ES-I3 (cell line): ENCODE measurements at regions not wholly inside any gene's neighbourhood (a gene's known extent, or its start where the extent isn't known, plus 50 kb on each side); places are given as distances from the start of the nearest gene placed in this dataset.

Experiments used
- H3K36me3 ChIP-seq: 2 replicates; pipeline ENCODE4 v1.6.1; 2013; ENCODE audit warnings: mild to moderate bottlenecking, low read length, control low read depth, moderate library complexity; ENCODE audit not compliant: insufficient read depth
- H3K4me1 ChIP-seq: 2 replicates; pipeline ENCODE4 v1.6.1; 2013; ENCODE audit warnings: mild to moderate bottlenecking, control low read depth, low read length; ENCODE audit not compliant: insufficient read depth
- H3K9ac ChIP-seq: 2 replicates; pipeline ENCODE4 v1.6.1; 2013; ENCODE audit warnings: low read depth, mild to moderate bottlenecking, low read length, moderate library complexity
- H3K9me3 ChIP-seq: 2 replicates; pipeline ENCODE4 v1.6.1; 2013; ENCODE audit warnings: mild to moderate bottlenecking, low read length, moderate library complexity; ENCODE audit not compliant: control insufficient read depth, insufficient read depth

GRCh38 chr9:14560194-14560593, 133.0 kb downstream of the ZDHHC21 start:
- no peaks in the 10 kb centered on the region for H3K9me3 ChIP-seq
- H3K36me3 ChIP-seq, result no peaks in the 10 kb centered on the region
- no peak overlapping the region for H3K9ac ChIP-seq
- H3K4me1 ChIP-seq, result peaks cover 5% of the 10 kb centered on the region; the same call in 1 of the 2 replicates

GRCh38 chr9:14554886-14555285, 138.3 kb downstream of the ZDHHC21 start:
- H3K4me1 ChIP-seq, result no peaks in the 10 kb centered on the region
- H3K9ac ChIP-seq, result no peak overlapping the region
- H3K9me3 ChIP-seq, result no peaks in the 10 kb centered on the region
- H3K36me3 ChIP-seq, result no peaks in the 10 kb centered on the region

GRCh38 chr9:14547245-14548060, 145.8 kb downstream of the ZDHHC21 start:
- H3K9me3 ChIP-seq, result peaks cover 6% of the 10 kb centered on the region; the same call in 1 of the 2 replicates
- no peaks in the 10 kb centered on the region for H3K36me3 ChIP-seq
- peak overlapping the region; percentile 10; the same call in 1 of the 2 replicates for H3K9ac ChIP-seq
- peaks cover 16% of the 10 kb centered on the region for H3K4me1 ChIP-seq

GRCh38 chr9:14546693-14547092, 146.5 kb downstream of the ZDHHC21 start:
- Histone ChIP-seq H3K36me3 (no peaks in the 10 kb centered on the region), H3K9me3 (peaks cover 6% of the 10 kb centered on the region; the same call in 1 of the 2 replicates), H3K9ac (no peak overlapping the region), H3K4me1 (peaks cover 20% of the 10 kb centered on the region)

DNA sequence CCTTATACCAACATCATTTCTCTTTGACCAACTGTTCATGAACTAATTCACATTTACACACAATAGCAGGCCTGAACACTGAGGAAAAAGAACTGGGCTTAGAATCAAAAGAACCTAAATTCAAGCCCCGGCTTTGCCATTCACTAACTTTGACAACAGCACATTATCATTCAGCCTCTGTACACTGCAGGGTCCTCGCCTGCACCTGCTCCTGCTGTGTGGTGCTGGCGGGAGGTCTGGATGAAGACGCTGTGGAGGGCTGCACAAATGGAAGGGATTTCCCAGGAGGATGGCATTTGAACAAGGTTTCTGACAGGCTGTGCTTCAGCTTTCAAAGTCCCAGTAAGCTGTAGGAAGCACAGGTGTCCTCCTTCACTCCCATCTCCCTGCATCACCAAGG, 151.2 kb downstream of the ZDHHC21 start:
- peaks cover 13% of the 10 kb centered on the region for H3K4me1 ChIP-seq
- no peaks in the 10 kb centered on the region for H3K36me3 ChIP-seq
- H3K9ac ChIP-seq, result no peak overlapping the region
- peaks cover 3% of the 10 kb centered on the region; the same call in 1 of the 2 replicates for H3K9me3 ChIP-seq

DNA sequence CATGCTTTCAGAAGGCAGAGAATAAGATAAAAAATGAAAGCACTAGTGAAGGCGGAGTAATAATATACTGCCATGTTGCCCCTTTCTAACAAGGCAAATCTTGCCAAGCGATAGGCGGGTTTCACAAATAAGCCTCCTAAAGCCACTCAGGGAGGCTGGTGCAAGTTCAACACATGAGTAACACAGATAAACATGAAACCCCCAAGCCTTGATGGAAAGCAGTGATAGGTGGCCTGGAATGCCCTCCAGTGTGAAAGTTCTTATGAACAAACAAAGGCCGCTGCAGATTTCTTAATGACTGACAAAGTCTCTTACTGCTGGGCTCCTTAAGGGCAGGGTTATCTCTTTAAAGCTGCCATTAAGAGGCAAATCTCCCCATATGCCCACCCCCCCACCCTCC, 154.7 kb downstream of the ZDHHC21 start:
- Histone ChIP-seq H3K9ac (no peak overlapping the region), H3K4me1 (peaks cover 15% of the 10 kb centered on the region), H3K9me3 (no peaks in the 10 kb centered on the region), H3K36me3 (no peaks in the 10 kb centered on the region)

DNA sequence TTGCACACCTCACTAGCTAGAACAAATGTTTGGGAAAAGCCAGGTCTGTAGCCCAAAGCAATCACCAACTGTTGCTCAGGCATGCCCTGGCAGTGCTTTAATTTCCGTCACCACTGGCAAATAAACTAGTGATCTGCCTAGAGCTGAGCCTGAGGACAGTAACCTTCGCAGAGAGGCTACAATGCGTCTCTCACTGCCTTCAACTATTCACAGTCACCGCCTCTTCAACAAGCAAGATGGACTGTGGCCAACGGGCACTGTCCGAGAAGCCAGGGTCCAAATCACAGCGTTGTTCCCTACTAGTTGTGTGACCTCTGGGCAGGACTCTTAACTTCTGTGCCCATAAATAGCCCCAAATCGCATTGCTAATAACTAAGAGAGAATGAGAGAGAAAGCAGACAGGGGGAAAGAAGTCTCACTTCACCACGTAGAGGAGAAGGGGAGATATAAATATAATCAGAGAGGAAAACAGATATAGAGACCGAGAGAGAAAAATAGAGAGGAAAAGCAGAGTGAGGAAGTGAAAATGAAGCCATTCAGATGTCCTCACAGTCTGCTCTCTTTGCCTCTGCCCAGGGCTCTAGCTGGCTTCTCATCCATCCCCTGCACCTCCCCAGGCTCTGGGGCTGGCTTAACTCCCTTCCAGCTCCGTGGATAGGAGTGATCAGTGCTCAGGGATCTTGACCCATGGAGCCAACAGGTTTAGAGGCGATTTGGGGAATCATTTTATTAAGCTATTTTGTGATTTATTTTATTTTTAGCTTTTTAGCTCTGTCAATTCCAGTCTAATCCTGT, 157.9 kb downstream of the ZDHHC21 start:
- Histone ChIP-seq H3K9me3 (no peaks in the 10 kb centered on the region), H3K9ac (no peak overlapping the region), H3K36me3 (no peaks in the 10 kb centered on the region), H3K4me1 (peaks cover 38% of the 10 kb centered on the region)

- H3K36me3 ChIP-seq, result no peaks in the 10 kb centered on the region
- H3K9ac ChIP-seq, result no peak overlapping the region
- no peaks in the 10 kb centered on the region for H3K9me3 ChIP-seq
- peaks cover 41% of the 10 kb centered on the region for H3K4me1 ChIP-seq
Measured at GRCh38 chr9:14533867-14534640, 159.2 kb downstream of the ZDHHC21 start.

GRCh38 chr9:14532456-14533115, 160.6 kb downstream of the ZDHHC21 start:
- Histone ChIP-seq H3K4me1 (peaks cover 41% of the 10 kb centered on the region), H3K9me3 (no peaks in the 10 kb centered on the region), H3K36me3 (no peaks in the 10 kb centered on the region), H3K9ac (no peak overlapping the region)

GRCh38 chr9:14531341-14532269, 161.6 kb downstream of the ZDHHC21 start:
- Histone ChIP-seq H3K4me1 (peaks cover 41% of the 10 kb centered on the region), H3K9ac (no peak overlapping the region), H3K36me3 (no peaks in the 10 kb centered on the region), H3K9me3 (no peaks in the 10 kb centered on the region)

DNA sequence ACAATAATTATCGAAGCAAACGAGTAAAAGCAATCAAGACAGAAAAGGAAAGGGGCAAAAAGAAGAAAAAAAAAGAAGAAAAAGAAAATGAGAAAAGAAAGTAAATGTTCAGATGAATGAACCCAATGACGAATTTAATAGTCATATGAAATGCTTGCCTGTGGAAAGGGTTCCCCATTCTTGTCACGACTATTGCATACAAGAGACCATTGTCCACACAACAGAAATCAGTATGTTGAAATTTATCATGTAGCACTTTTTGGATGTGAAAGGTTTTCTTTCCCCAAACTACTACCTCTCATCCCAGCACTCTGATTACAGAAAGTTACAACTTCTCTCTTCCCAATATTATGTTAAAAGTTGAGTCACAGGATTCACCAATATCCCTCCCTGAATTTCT, 162.4 kb downstream of the ZDHHC21 start:
- H3K4me1 ChIP-seq, result peaks cover 41% of the 10 kb centered on the region
- no peak overlapping the region for H3K9ac ChIP-seq
- no peaks in the 10 kb centered on the region for H3K9me3 ChIP-seq
- no peaks in the 10 kb centered on the region for H3K36me3 ChIP-seq

DNA sequence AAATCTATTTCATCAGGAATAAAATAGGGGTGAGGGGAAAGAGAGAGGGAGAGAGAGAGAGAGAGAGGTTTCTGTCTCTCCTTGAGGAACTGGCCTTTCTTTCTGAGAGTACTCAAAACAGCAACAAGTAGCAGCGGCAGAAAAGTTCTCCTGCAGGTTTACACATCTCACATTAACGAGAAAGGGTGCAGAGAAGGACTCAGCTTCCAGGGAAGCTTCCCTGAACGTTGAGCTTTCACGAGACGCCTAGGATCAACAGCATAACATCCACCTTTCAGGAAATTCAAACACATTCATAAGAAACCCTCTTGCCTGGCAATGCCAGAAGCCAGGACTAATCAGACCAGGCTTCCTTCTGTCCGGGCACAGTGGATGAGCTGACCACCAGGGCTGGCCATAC, 162.9 kb downstream of the ZDHHC21 start:
- Histone ChIP-seq H3K36me3 (no peaks in the 10 kb centered on the region), H3K9ac (no peak overlapping the region), H3K4me1 (peaks cover 41% of the 10 kb centered on the region), H3K9me3 (no peaks in the 10 kb centered on the region)

DNA sequence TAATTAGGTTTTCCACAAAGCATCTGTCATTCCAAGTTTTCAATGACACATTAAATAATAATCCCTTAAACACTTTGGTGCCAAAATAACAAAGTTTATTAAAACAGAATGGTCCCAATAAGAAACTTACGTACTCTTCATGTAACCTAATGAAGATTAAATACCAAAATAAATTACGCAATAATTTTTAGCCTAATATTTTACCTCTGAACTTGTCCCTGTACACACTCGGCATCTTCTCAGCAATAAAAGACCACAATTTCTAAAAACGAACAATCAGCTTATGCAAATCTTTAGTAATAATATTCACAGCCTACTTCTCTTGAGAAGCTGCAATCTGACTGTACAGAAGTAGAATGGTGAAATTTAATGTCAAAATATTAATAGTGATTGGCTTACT, 163.6 kb downstream of the ZDHHC21 start:
- Histone ChIP-seq H3K9me3 (no peaks in the 10 kb centered on the region), H3K9ac (no peak overlapping the region), H3K4me1 (peaks cover 39% of the 10 kb centered on the region), H3K36me3 (no peaks in the 10 kb centered on the region)
